SK-N-SH treated with all-trans-retinoic acid at 6 μM for 48 hours (cell line): ENCODE measurements at regions not wholly inside any gene's neighbourhood (a gene's known extent, or its start where the extent isn't known, plus 50 kb on each side); places are given as distances from the start of the nearest gene placed in this dataset.

Source experiments
- RARB ChIP-seq: fragments of 250-450 bp; sonication (Bioruptor Pico); IDR thresholded peaks from 2 replicates; pipeline ENCODE4 v1.8.0; 2021; ENCODE audit warnings: mild to moderate bottlenecking, moderate library complexity
- ZFP3 ChIP-seq: fragments of 250-450 bp; sonication (Bioruptor Pico); IDR thresholded peaks from 2 replicates; pipeline ENCODE4 v1.5.0; 2020; ENCODE audit warnings: mild to moderate bottlenecking, moderate library complexity
- ZFP30 ChIP-seq: fragments of 450-650 bp; formaldehyde crosslinking; IDR thresholded peaks from 2 replicates; pipeline ENCODE4 v1.5.0; 2022; ENCODE audit warnings: mild to moderate bottlenecking, moderate library complexity
- ZNF70 ChIP-seq: fragments of 450-650 bp; formaldehyde crosslinking; IDR thresholded peaks from 2 replicates; pipeline ENCODE4 v1.5.0; 2020; ENCODE audit warnings: mild to moderate bottlenecking, moderate library complexity
- ZNF8 ChIP-seq: fragments of 450-650 bp; formaldehyde crosslinking; IDR thresholded peaks from 2 replicates; pipeline ENCODE4 v1.5.0; 2020; ENCODE audit warnings: mild to moderate bottlenecking, moderate library complexity
- TF ChIP-seq, protein P1 (sequence below): fragments of 250-450 bp; sonication (Bioruptor Pico); IDR thresholded peaks from 2 replicates; pipeline ENCODE4 v1.8.0; 2021; ENCODE audit warnings: low read depth, mild to moderate bottlenecking, moderate library complexity, borderline replicate concordance

DNA sequence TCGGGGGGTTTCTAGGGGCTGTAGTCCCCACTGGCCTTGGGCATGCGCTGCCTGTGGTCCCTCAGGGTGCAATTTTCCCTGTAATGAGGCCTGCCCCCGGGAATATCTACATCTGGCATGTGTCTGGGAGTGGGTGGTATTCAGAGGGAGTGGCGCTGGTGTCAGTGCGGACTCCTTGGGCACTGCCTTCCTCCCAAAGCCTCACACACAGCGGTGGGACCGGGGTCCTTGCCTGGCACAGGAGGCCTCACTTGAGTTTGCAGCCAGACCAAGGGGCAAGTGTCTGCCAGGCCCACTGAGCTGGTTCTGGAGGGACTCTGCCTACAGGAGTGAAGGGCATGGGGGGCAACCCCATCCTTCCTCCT is 53.5 kb upstream of the PCSK6 start:
- TF ChIP-seq ZNF70 = no peak
- no peak for TF ChIP-seq ZNF8 (CRISPR knock-in tag)
- no peak for TF ChIP-seq RARB
- TF ChIP-seq, protein P1, sequence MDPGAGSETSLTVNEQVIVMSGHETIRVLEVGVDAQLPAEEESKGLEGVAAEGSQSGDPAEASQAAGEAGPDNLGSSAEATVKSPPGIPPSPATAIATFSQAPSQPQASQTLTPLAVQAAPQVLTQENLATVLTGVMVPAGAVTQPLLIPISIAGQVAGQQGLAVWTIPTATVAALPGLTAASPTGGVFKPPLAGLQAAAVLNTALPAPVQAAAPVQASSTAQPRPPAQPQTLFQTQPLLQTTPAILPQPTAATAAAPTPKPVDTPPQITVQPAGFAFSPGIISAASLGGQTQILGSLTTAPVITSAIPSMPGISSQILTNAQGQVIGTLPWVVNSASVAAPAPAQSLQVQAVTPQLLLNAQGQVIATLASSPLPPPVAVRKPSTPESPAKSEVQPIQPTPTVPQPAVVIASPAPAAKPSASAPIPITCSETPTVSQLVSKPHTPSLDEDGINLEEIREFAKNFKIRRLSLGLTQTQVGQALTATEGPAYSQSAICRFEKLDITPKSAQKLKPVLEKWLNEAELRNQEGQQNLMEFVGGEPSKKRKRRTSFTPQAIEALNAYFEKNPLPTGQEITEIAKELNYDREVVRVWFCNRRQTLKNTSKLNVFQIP (CRISPR knock-in tag) = no peak
- TF ChIP-seq ZFP3 (CRISPR knock-in tag) = no peak
- TF ChIP-seq ZFP30 (CRISPR knock-in tag) = no peak
